ENCODE measurements at regions not wholly inside any gene's neighbourhood (a gene's known extent, or its start where the extent isn't known, plus 50 kb on each side); places are given as distances from the start of the nearest gene placed in this dataset.
"Not testable (repeated sequence)": the region's sequence is repeated elsewhere in the genome, so short reads cannot be mapped to it uniquely, and the experiment has no call there.

- BruUV-seq (replicated peaks); H2AFZ ChIP-seq (ENCODE audit: low read length); H3K79me2 ChIP-seq (ENCODE audit: low read length); H3K9me2 ChIP-seq (replicated peaks; ENCODE audit: low read length); CTCF ChIA-PET; H4K20me1 ChIP-seq (ENCODE audit: low read length); H3K4me3 ChIP-seq (ENCODE audit: low read length); H3F3A ChIP-seq (ENCODE audit: low read length, unreplicated experiment); H3K4me1 ChIP-seq (ENCODE audit: insufficient read depth, low read length); H3K9ac ChIP-seq (ENCODE audit: low read length); H3K27me3 ChIP-seq (ENCODE audit: low read length); intact Hi-C loops (cut with micrococcal nuclease); POLR2A ChIA-PET (ENCODE audit: unreplicated experiment); DNase-seq; H3K4me2 ChIP-seq (ENCODE audit: low read length); H3K27ac ChIP-seq (ENCODE audit: low read length); H3K36me3 ChIP-seq (ENCODE audit: low read depth, low read length); H3K9me3 ChIP-seq (ENCODE audit: low read length); ATAC-seq: not testable (repeated sequence)
These were observed 2980.4 kb downstream of the TUBA3C start for GRCh38 chr13:16201202-16201601.

GRCh38 chr13:16160609-16161008, 3021.0 kb downstream of the TUBA3C start:
- H3K27ac ChIP-seq (ENCODE audit: low read length); H3K4me2 ChIP-seq (ENCODE audit: low read length); H3K36me3 ChIP-seq (ENCODE audit: low read depth, low read length); H3K27me3 ChIP-seq (ENCODE audit: low read length); DNase-seq; H4K20me1 ChIP-seq (ENCODE audit: low read length); H3K9ac ChIP-seq (ENCODE audit: low read length); H2AFZ ChIP-seq (ENCODE audit: low read length); POLR2A ChIA-PET (ENCODE audit: unreplicated experiment); CTCF ChIA-PET; H3K9me2 ChIP-seq (replicated peaks; ENCODE audit: low read length); H3K9me3 ChIP-seq (ENCODE audit: low read length); BruUV-seq (replicated peaks); H3K4me3 ChIP-seq (ENCODE audit: low read length); H3F3A ChIP-seq (ENCODE audit: low read length, unreplicated experiment); intact Hi-C loops (cut with micrococcal nuclease); ATAC-seq; H3K79me2 ChIP-seq (ENCODE audit: low read length); H3K4me1 ChIP-seq (ENCODE audit: insufficient read depth, low read length): not testable (repeated sequence)

GRCh38 chr13:16158958-16159357, 3022.7 kb downstream of the TUBA3C start:
- H3K4me3 ChIP-seq (ENCODE audit: low read length); H3K9me3 ChIP-seq (ENCODE audit: low read length); intact Hi-C loops (cut with micrococcal nuclease); DNase-seq; H3K4me1 ChIP-seq (ENCODE audit: insufficient read depth, low read length); ATAC-seq; POLR2A ChIA-PET (ENCODE audit: unreplicated experiment); BruUV-seq (replicated peaks); H3K27me3 ChIP-seq (ENCODE audit: low read length); H3K36me3 ChIP-seq (ENCODE audit: low read depth, low read length); H2AFZ ChIP-seq (ENCODE audit: low read length); H3K9me2 ChIP-seq (replicated peaks; ENCODE audit: low read length); H3K27ac ChIP-seq (ENCODE audit: low read length); H3K9ac ChIP-seq (ENCODE audit: low read length); H3F3A ChIP-seq (ENCODE audit: low read length, unreplicated experiment); H3K4me2 ChIP-seq (ENCODE audit: low read length); H4K20me1 ChIP-seq (ENCODE audit: low read length); H3K79me2 ChIP-seq (ENCODE audit: low read length); CTCF ChIA-PET: not testable (repeated sequence)

- BruUV-seq (replicated peaks); CTCF ChIA-PET; H3K27ac ChIP-seq (ENCODE audit: low read length); DNase-seq; H3K4me2 ChIP-seq (ENCODE audit: low read length); intact Hi-C loops (cut with micrococcal nuclease); H3K9me2 ChIP-seq (replicated peaks; ENCODE audit: low read length); H3K27me3 ChIP-seq (ENCODE audit: low read length); H3K36me3 ChIP-seq (ENCODE audit: low read depth, low read length); H3K9ac ChIP-seq (ENCODE audit: low read length); H3K4me1 ChIP-seq (ENCODE audit: insufficient read depth, low read length); ATAC-seq; H3K79me2 ChIP-seq (ENCODE audit: low read length); H3K9me3 ChIP-seq (ENCODE audit: low read length); H4K20me1 ChIP-seq (ENCODE audit: low read length); H3K4me3 ChIP-seq (ENCODE audit: low read length); POLR2A ChIA-PET (ENCODE audit: unreplicated experiment); H3F3A ChIP-seq (ENCODE audit: low read length, unreplicated experiment); H2AFZ ChIP-seq (ENCODE audit: low read length): not testable (repeated sequence)
These were observed 3023.6 kb downstream of the TUBA3C start for GRCh38 chr13:16158016-16158415.

GRCh38 chr13:16152849-16153248, 3028.8 kb downstream of the TUBA3C start:
- H3K4me3 ChIP-seq (ENCODE audit: low read length); BruUV-seq (replicated peaks); H3K9me2 ChIP-seq (replicated peaks; ENCODE audit: low read length); ATAC-seq; H3K27me3 ChIP-seq (ENCODE audit: low read length); H3K4me1 ChIP-seq (ENCODE audit: insufficient read depth, low read length); H3K9me3 ChIP-seq (ENCODE audit: low read length); H2AFZ ChIP-seq (ENCODE audit: low read length); intact Hi-C loops (cut with micrococcal nuclease); CTCF ChIA-PET; DNase-seq; H3F3A ChIP-seq (ENCODE audit: low read length, unreplicated experiment); POLR2A ChIA-PET (ENCODE audit: unreplicated experiment); H4K20me1 ChIP-seq (ENCODE audit: low read length); H3K9ac ChIP-seq (ENCODE audit: low read length); H3K36me3 ChIP-seq (ENCODE audit: low read depth, low read length); H3K79me2 ChIP-seq (ENCODE audit: low read length); H3K27ac ChIP-seq (ENCODE audit: low read length); H3K4me2 ChIP-seq (ENCODE audit: low read length): not testable (repeated sequence)

- POLR2A ChIA-PET (ENCODE audit: unreplicated experiment), result not testable (repeated sequence)
These were observed 3030.3 kb downstream of the TUBA3C start for GRCh38 chr13:16151296-16151695.

GRCh38 chr13:16149415-16149814, 3032.2 kb downstream of the TUBA3C start:
- H3K27ac ChIP-seq (ENCODE audit: low read length); H3K36me3 ChIP-seq (ENCODE audit: low read depth, low read length); DNase-seq; H3F3A ChIP-seq (ENCODE audit: low read length, unreplicated experiment); H2AFZ ChIP-seq (ENCODE audit: low read length); intact Hi-C loops (cut with micrococcal nuclease); BruUV-seq (replicated peaks); H4K20me1 ChIP-seq (ENCODE audit: low read length); H3K9me3 ChIP-seq (ENCODE audit: low read length); CTCF ChIA-PET; H3K9ac ChIP-seq (ENCODE audit: low read length); H3K4me3 ChIP-seq (ENCODE audit: low read length); H3K79me2 ChIP-seq (ENCODE audit: low read length); POLR2A ChIA-PET (ENCODE audit: unreplicated experiment); H3K4me1 ChIP-seq (ENCODE audit: insufficient read depth, low read length); H3K9me2 ChIP-seq (replicated peaks; ENCODE audit: low read length); ATAC-seq; H3K4me2 ChIP-seq (ENCODE audit: low read length); H3K27me3 ChIP-seq (ENCODE audit: low read length): not testable (repeated sequence)

More at GRCh38 chr13:16151296-16151695, 3030.3 kb downstream of the TUBA3C start:
- H2AFZ ChIP-seq (ENCODE audit: low read length); H3K4me2 ChIP-seq (ENCODE audit: low read length); intact Hi-C loops (cut with micrococcal nuclease); H3F3A ChIP-seq (ENCODE audit: low read length, unreplicated experiment); DNase-seq; H3K27me3 ChIP-seq (ENCODE audit: low read length); H3K9ac ChIP-seq (ENCODE audit: low read length); CTCF ChIA-PET; H3K79me2 ChIP-seq (ENCODE audit: low read length); H3K4me3 ChIP-seq (ENCODE audit: low read length); H3K9me2 ChIP-seq (replicated peaks; ENCODE audit: low read length); H4K20me1 ChIP-seq (ENCODE audit: low read length); ATAC-seq; H3K36me3 ChIP-seq (ENCODE audit: low read depth, low read length); H3K4me1 ChIP-seq (ENCODE audit: insufficient read depth, low read length); H3K27ac ChIP-seq (ENCODE audit: low read length); H3K9me3 ChIP-seq (ENCODE audit: low read length); BruUV-seq (replicated peaks): not testable (repeated sequence)
